ENCODE measurements at regions not wholly inside any gene's neighbourhood (a gene's known extent, or its start where the extent isn't known, plus 50 kb on each side); places are given as distances from the start of the nearest gene placed in this dataset.

- Histone ChIP-seq H3K36me3 (ENCODE audit: insufficient read depth, low read length) (no peaks in the 10 kb centered on the region), H2AFZ (ENCODE audit: low read length) (no peak overlapping the region), H3K9me2 (ENCODE audit: low read depth, low read length) (no peaks in the 10 kb centered on the region), H4K20me1 (ENCODE audit: insufficient read depth, low read length) (no peaks in the 10 kb centered on the region), H3K4me3 (ENCODE audit: low read depth, low read length, poor library complexity, severe bottlenecking) (no peak overlapping the region), H3K27ac (ENCODE audit: low read depth, low read length, poor library complexity, severe bottlenecking) (no peak overlapping the region), H3K4me2 (ENCODE audit: low read length) (no peak overlapping the region), H3K79me2 (ENCODE audit: insufficient read depth, low read length) (no peaks in the 10 kb centered on the region), H3K9ac (ENCODE audit: low read length) (no peak overlapping the region), H3K9me3 (ENCODE audit: low read length) (no peaks in the 10 kb centered on the region), H3K4me1 (ENCODE audit: insufficient read depth, low read length, severe bottlenecking) (no peaks in the 10 kb centered on the region), H3K27me3 (ENCODE audit: insufficient read depth, low read length) (no peaks in the 10 kb centered on the region), H3F3A (ENCODE audit: insufficient read depth, low read length) (no peaks in the 10 kb centered on the region)
- TF ChIP-seq EZH2 (IDR thresholded peaks at IDR 0.05; ENCODE audit: borderline replicate concordance, low read length): no peak
- TF ChIP-seq CTCF (IDR thresholded peaks at IDR 0.05; ENCODE audit: low read length): peak; percentile 61
Measured at GRCh38 chr2:63692002-63692606, 103.3 kb downstream of the MDH1 start.

GRCh38 chr2:63695583-63695982, 106.8 kb downstream of the MDH1 start:
- H3K4me1 ChIP-seq (ENCODE audit: insufficient read depth, low read length, severe bottlenecking): peaks cover 5% of the 10 kb centered on the region
- H3K27ac ChIP-seq (ENCODE audit: low read depth, low read length, poor library complexity, severe bottlenecking): no peak overlapping the region
- H3K9me2 ChIP-seq (ENCODE audit: low read depth, low read length): no peaks in the 10 kb centered on the region
- no peaks in the 10 kb centered on the region for H3F3A ChIP-seq (ENCODE audit: insufficient read depth, low read length)
- no peak overlapping the region for H3K4me3 ChIP-seq (ENCODE audit: low read depth, low read length, poor library complexity, severe bottlenecking)
- no peaks in the 10 kb centered on the region for H4K20me1 ChIP-seq (ENCODE audit: insufficient read depth, low read length)
- H3K27me3 ChIP-seq (ENCODE audit: insufficient read depth, low read length): no peaks in the 10 kb centered on the region
- H3K36me3 ChIP-seq (ENCODE audit: insufficient read depth, low read length): no peaks in the 10 kb centered on the region
- no peaks in the 10 kb centered on the region for H3K79me2 ChIP-seq (ENCODE audit: insufficient read depth, low read length)
- H3K4me2 ChIP-seq (ENCODE audit: low read length): no peak overlapping the region
- H2AFZ ChIP-seq (ENCODE audit: low read length): no peak overlapping the region
- no peaks in the 10 kb centered on the region for H3K9me3 ChIP-seq (ENCODE audit: low read length)
- H3K9ac ChIP-seq (ENCODE audit: low read length): no peak overlapping the region
- TF ChIP-seq EZH2 (IDR thresholded peaks at IDR 0.05; ENCODE audit: borderline replicate concordance, low read length): no peak
- no peak for TF ChIP-seq CTCF (IDR thresholded peaks at IDR 0.05; ENCODE audit: low read length)

- no peaks in the 10 kb centered on the region for H3F3A ChIP-seq (ENCODE audit: insufficient read depth, low read length)
- no peak overlapping the region for H3K9ac ChIP-seq (ENCODE audit: low read length)
- no peak overlapping the region for H3K4me2 ChIP-seq (ENCODE audit: low read length)
- no peaks in the 10 kb centered on the region for H4K20me1 ChIP-seq (ENCODE audit: insufficient read depth, low read length)
- TF ChIP-seq CTCF (IDR thresholded peaks at IDR 0.05; ENCODE audit: low read length): no peak
- TF ChIP-seq EZH2 (IDR thresholded peaks at IDR 0.05; ENCODE audit: borderline replicate concordance, low read length): no peak
- no peaks in the 10 kb centered on the region for H3K9me2 ChIP-seq (ENCODE audit: low read depth, low read length)
- H3K27ac ChIP-seq (ENCODE audit: low read depth, low read length, poor library complexity, severe bottlenecking): no peak overlapping the region
- H3K79me2 ChIP-seq (ENCODE audit: insufficient read depth, low read length): no peaks in the 10 kb centered on the region
- no peaks in the 10 kb centered on the region for H3K9me3 ChIP-seq (ENCODE audit: low read length)
- no peak overlapping the region for H3K4me3 ChIP-seq (ENCODE audit: low read depth, low read length, poor library complexity, severe bottlenecking)
- H2AFZ ChIP-seq (ENCODE audit: low read length): no peak overlapping the region
- H3K4me1 ChIP-seq (ENCODE audit: insufficient read depth, low read length, severe bottlenecking): peaks cover 5% of the 10 kb centered on the region
- no peaks in the 10 kb centered on the region for H3K36me3 ChIP-seq (ENCODE audit: insufficient read depth, low read length)
- H3K27me3 ChIP-seq (ENCODE audit: insufficient read depth, low read length): no peaks in the 10 kb centered on the region
Measured at GRCh38 chr2:63696496-63696895, 107.7 kb downstream of the MDH1 start.
